ENCODE measurements at regions not wholly inside any gene's neighbourhood (a gene's known extent, or its start where the extent isn't known, plus 50 kb on each side); places are given as distances from the start of the nearest gene placed in this dataset.

GRCh38 chr18:59963229-59963628 is 63.4 kb downstream of the PMAIP1 start:
- TF ChIP-seq CTCF (IDR thresholded peaks at IDR 0.05), result no peak
- no peak for TF ChIP-seq POLR2A (IDR thresholded peaks at IDR 0.05; ENCODE audit: low read depth)
- TF ChIP-seq POLR2AphosphoS5 (IDR thresholded peaks at IDR 0.05), result no peak
